Skeletal muscle cell (primary cell): ENCODE measurements at regions not wholly inside any gene's neighbourhood (a gene's known extent, or its start where the extent isn't known, plus 50 kb on each side); places are given as distances from the start of the nearest gene placed in this dataset.

Source experiments
- DNase-seq: peaks from one replicate; pipeline ENCODE4 v3.0.0-alpha.2; 2010; ENCODE audit warnings: low read depth
- H3K4me3 ChIP-seq: 2 replicates; pipeline ENCODE4 v1.5.1; 2011; ENCODE audit warnings: low read depth, mild to moderate bottlenecking, control low read depth, low read length, moderate library complexity

GRCh38 chr2:71860381-71860926 is 287.2 kb downstream of the CYP26B1 start:
- H3K4me3 ChIP-seq, result no peak overlapping the region
- no peak for DNase-seq

- H3K4me3 ChIP-seq, result no peak overlapping the region
Observed at GRCh38 chr2:71859211-71859847, 288.3 kb downstream of the CYP26B1 start.

GRCh38 chr2:71858071-71858470 is 289.6 kb downstream of the CYP26B1 start:
- DNase-seq, result no peak
- no peak overlapping the region for H3K4me3 ChIP-seq

More at GRCh38 chr2:71859211-71859847, 288.3 kb downstream of the CYP26B1 start:
- no peak for DNase-seq

- no peak overlapping the region for H3K4me3 ChIP-seq
- DNase-seq, result no peak
Observed at GRCh38 chr2:71857636-71858035, 290.0 kb downstream of the CYP26B1 start.

- no peak for DNase-seq
- H3K4me3 ChIP-seq, result no peak overlapping the region
Observed at GRCh38 chr2:71856773-71857525, 290.7 kb downstream of the CYP26B1 start.

GRCh38 chr2:71853858-71854257 is 293.8 kb downstream of the CYP26B1 start:
- no peak for DNase-seq
- H3K4me3 ChIP-seq, result no peak overlapping the region

GRCh38 chr2:71852141-71852711 is 295.4 kb downstream of the CYP26B1 start:
- DNase-seq, result no peak
- H3K4me3 ChIP-seq, result no peak overlapping the region

- no peak overlapping the region for H3K4me3 ChIP-seq
- no peak for DNase-seq
Observed at GRCh38 chr2:71851094-71851750, 296.4 kb downstream of the CYP26B1 start.

- H3K4me3 ChIP-seq, result no peak overlapping the region
- DNase-seq, result no peak
Observed at GRCh38 chr2:71850306-71850801, 297.3 kb downstream of the CYP26B1 start.

GRCh38 chr2:71849607-71850305 is 297.9 kb downstream of the CYP26B1 start:
- no peak for DNase-seq
- no peak overlapping the region for H3K4me3 ChIP-seq

GRCh38 chr2:71849111-71849510 is 298.6 kb downstream of the CYP26B1 start:
- H3K4me3 ChIP-seq, result no peak overlapping the region
- DNase-seq, result no peak

- no peak for DNase-seq
- no peak overlapping the region for H3K4me3 ChIP-seq
Observed at GRCh38 chr2:71846669-71847291, 300.9 kb downstream of the CYP26B1 start.

GRCh38 chr2:71846072-71846471 is 301.6 kb downstream of the CYP26B1 start:
- no peak overlapping the region for H3K4me3 ChIP-seq

GRCh38 chr2:71844967-71845366 is 302.7 kb downstream of the CYP26B1 start:
- no peak for DNase-seq
- H3K4me3 ChIP-seq, result no peak overlapping the region

More at GRCh38 chr2:71846072-71846471, 301.6 kb downstream of the CYP26B1 start:
- DNase-seq, result no peak

- no peak for DNase-seq
- H3K4me3 ChIP-seq, result no peak overlapping the region
Observed at GRCh38 chr2:71843391-71843850, 304.2 kb downstream of the CYP26B1 start.

GRCh38 chr2:71842744-71843143 is 304.9 kb downstream of the CYP26B1 start:
- no peak for DNase-seq
- no peak overlapping the region for H3K4me3 ChIP-seq

GRCh38 chr2:71839826-71840225 is 307.8 kb downstream of the CYP26B1 start:
- DNase-seq, result no peak
- H3K4me3 ChIP-seq, result no peak overlapping the region

GRCh38 chr2:71834796-71835195 is 312.9 kb downstream of the CYP26B1 start:
- H3K4me3 ChIP-seq, result no peak overlapping the region
- no peak for DNase-seq
